ENCODE measurements at regions not wholly inside any gene's neighbourhood (a gene's known extent, or its start where the extent isn't known, plus 50 kb on each side); places are given as distances from the start of the nearest gene placed in this dataset.

DNA sequence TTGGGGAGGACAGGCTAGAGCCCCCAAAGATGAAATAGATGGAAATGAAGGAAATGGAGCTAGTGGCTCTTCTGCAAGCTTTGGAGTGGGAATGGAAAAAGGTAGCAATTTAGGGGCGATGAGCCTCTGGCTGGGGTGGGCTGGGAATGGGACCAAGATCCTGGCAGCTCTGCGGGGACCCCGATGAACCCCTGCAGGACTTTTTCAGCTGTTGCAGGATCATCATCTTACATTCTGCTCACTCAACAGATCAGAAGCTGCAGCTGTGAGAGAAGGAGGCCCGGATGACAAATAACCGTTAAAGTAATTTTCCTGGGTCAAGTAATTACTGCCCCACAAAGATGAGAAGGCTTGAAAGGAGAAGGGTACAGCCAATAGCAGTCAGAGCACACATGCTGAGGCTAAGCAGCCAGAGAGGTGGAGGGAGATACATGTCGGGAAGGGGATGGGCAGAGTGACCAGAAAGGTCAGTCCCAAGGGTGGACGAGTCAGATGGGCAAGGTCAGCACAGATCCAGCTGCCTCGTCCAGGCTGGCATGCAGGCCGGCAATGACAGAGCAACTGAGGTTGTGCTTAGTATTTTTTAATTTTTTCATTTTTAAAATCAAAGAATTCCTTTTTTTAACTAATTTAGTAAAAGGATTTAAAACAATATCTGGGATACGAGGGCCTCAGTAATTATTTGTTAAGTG, 245.0 kb upstream of the RAB6C start:
- DNase-seq, result no peak
- Histone ChIP-seq H3K27me3 (replicated peaks) (no peaks in the 10 kb centered on the region), H3K27ac (no peak overlapping the region), H3K36me3 (replicated peaks) (no peaks in the 10 kb centered on the region), H3K4me3 (ENCODE audit: low read depth, low read length) (no peak overlapping the region)
- TF ChIP-seq, protein P1, sequence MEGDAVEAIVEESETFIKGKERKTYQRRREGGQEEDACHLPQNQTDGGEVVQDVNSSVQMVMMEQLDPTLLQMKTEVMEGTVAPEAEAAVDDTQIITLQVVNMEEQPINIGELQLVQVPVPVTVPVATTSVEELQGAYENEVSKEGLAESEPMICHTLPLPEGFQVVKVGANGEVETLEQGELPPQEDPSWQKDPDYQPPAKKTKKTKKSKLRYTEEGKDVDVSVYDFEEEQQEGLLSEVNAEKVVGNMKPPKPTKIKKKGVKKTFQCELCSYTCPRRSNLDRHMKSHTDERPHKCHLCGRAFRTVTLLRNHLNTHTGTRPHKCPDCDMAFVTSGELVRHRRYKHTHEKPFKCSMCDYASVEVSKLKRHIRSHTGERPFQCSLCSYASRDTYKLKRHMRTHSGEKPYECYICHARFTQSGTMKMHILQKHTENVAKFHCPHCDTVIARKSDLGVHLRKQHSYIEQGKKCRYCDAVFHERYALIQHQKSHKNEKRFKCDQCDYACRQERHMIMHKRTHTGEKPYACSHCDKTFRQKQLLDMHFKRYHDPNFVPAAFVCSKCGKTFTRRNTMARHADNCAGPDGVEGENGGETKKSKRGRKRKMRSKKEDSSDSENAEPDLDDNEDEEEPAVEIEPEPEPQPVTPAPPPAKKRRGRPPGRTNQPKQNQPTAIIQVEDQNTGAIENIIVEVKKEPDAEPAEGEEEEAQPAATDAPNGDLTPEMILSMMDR (IDR thresholded peaks at IDR 0.05; ENCODE audit: low read depth, low read length, missing control alignments), result no peak
- in situ Hi-C loops (cut with HindIII; ENCODE audit: low pct_ligation_motif_present, low sequenced_read_pairs), result no loop called here

DNA sequence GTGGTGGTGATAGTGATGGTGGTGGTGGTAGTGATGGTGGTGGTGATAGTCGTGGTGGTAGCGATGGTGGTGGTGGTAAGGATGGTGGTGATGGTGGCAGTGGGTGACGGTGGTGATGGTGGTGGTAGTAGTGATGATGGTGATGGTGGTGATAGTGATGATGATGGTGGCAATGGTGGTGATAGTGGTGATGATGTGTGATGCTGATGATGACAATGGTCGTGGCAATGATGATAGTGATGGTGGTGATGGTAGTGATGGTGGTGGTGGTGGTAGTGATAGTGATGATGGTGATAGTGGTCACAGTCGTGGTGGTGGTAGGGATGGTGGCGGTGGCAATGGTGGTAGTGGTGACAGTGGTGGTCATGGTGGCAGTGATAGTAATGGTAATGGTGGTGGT, 243.9 kb upstream of the RAB6C start:
- in situ Hi-C loops (cut with HindIII; ENCODE audit: low pct_ligation_motif_present, low sequenced_read_pairs), result no loop called here
- no peak for DNase-seq
- Histone ChIP-seq H3K36me3 (replicated peaks) (no peaks in the 10 kb centered on the region), H3K4me3 (ENCODE audit: low read depth, low read length) (no peak overlapping the region), H3K27ac (no peak overlapping the region), H3K27me3 (replicated peaks) (no peaks in the 10 kb centered on the region)
- TF ChIP-seq, protein P1 (IDR thresholded peaks at IDR 0.05; ENCODE audit: low read depth, low read length, missing control alignments), result no peak

GRCh38 chr2:129737660-129738527, 241.6 kb upstream of the RAB6C start:
- H3K36me3 ChIP-seq (replicated peaks), result no peaks in the 10 kb centered on the region
- TF ChIP-seq, protein P1 (IDR thresholded peaks at IDR 0.05; ENCODE audit: low read depth, low read length, missing control alignments), result no peak
- DNase-seq, result no peak
- no peak overlapping the region for H3K4me3 ChIP-seq (ENCODE audit: low read depth, low read length)
- no peaks in the 10 kb centered on the region for H3K27me3 ChIP-seq (replicated peaks)
- in situ Hi-C loops (cut with HindIII; ENCODE audit: low pct_ligation_motif_present, low sequenced_read_pairs), result no loop called here
- H3K27ac ChIP-seq, result no peak overlapping the region

- H3K27ac ChIP-seq, result no peak overlapping the region
- no peaks in the 10 kb centered on the region for H3K27me3 ChIP-seq (replicated peaks)
- no peak for DNase-seq
- in situ Hi-C loops (cut with HindIII; ENCODE audit: low pct_ligation_motif_present, low sequenced_read_pairs), result no loop called here
- TF ChIP-seq, protein P1 (IDR thresholded peaks at IDR 0.05; ENCODE audit: low read depth, low read length, missing control alignments), result no peak
- H3K36me3 ChIP-seq (replicated peaks), result no peaks in the 10 kb centered on the region
- H3K4me3 ChIP-seq (ENCODE audit: low read depth, low read length), result no peak overlapping the region
These were observed 240.7 kb upstream of the RAB6C start for GRCh38 chr2:129738799-129739198.

GRCh38 chr2:129740504-129740903, 239.0 kb upstream of the RAB6C start:
- H3K27ac ChIP-seq, result no peak overlapping the region
- no peaks in the 10 kb centered on the region for H3K27me3 ChIP-seq (replicated peaks)
- TF ChIP-seq, protein P1 (IDR thresholded peaks at IDR 0.05; ENCODE audit: low read depth, low read length, missing control alignments), result no peak
- in situ Hi-C loops (cut with HindIII; ENCODE audit: low pct_ligation_motif_present, low sequenced_read_pairs), result no loop called here
- no peak for DNase-seq
- no peak overlapping the region for H3K4me3 ChIP-seq (ENCODE audit: low read depth, low read length)
- H3K36me3 ChIP-seq (replicated peaks), result no peaks in the 10 kb centered on the region

Measured in brain microvascular endothelial cell (primary cell).